Neural progenitor cell (in vitro differentiated cells): ENCODE measurements at regions not wholly inside any gene's neighbourhood (a gene's known extent, or its start where the extent isn't known, plus 50 kb on each side); places are given as distances from the start of the nearest gene placed in this dataset.

Experiments
- CTCF ChIP-seq: fragments of 200-600 bp; sonication (generic); IDR thresholded peaks from 2 replicates; pipeline ENCODE4 v1.5.1; 2017; ENCODE audit warnings: antibody characterized with exemption, mild to moderate bottlenecking
- EZH2 ChIP-seq: fragments of 200-600 bp; sonication (generic); IDR thresholded peaks from 2 replicates; pipeline ENCODE4 v1.6.1; 2017; ENCODE audit warnings: antibody characterized with exemption, mild to moderate bottlenecking, moderate library complexity

DNA sequence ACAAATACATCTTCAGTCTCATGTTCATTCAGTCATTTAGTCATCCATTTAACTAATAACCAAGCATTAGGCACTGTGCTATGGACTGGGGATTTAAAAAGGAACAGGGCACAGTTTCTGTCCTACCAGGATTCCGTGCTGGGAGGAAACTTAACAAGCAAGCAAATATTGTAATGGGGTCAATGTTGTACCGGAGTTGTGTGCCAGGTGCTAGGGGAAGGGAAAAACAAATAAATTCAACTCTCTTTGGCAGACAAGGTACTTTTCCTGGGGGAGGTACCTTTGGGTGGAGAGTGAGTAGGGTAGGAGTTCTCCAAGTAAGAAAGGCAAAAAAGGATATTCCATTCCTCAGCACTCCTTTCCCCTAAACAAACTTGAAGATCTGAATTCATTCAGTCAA, 90.3 kb downstream of the OLIG3 start:
- TF ChIP-seq CTCF = no peak
- no peak for TF ChIP-seq EZH2
